SK-N-MC (cell line): ENCODE measurements at regions not wholly inside any gene's neighbourhood (a gene's known extent, or its start where the extent isn't known, plus 50 kb on each side); places are given as distances from the start of the nearest gene placed in this dataset.

Source experiments
- EZH2 ChIP-seq: fragments of 200-600 bp; sonication (generic); IDR thresholded peaks from one replicate; pipeline ENCODE4 v1.6.1; 2017; ENCODE audit warnings: antibody characterized with exemption
- FOXP2 ChIP-seq: optimal IDR thresholded peaks from 2 replicates; pipeline ENCODE3; 2011; ENCODE audit warnings: mild to moderate bottlenecking, moderate library complexity; ENCODE audit not compliant: insufficient read depth; ENCODE audit errors: extremely low read length, control extremely low read depth

- TF ChIP-seq EZH2, result no peak
- no peak for TF ChIP-seq FOXP2
These were observed 666.9 kb downstream of the NXPH1 start for GRCh38 chr7:9100289-9100688.
